ENCODE measurements at regions not wholly inside any gene's neighbourhood (a gene's known extent, or its start where the extent isn't known, plus 50 kb on each side); places are given as distances from the start of the nearest gene placed in this dataset.
A peak's percentile ranks its signal among the peaks of the same experiment; 100 is the strongest.

DNA sequence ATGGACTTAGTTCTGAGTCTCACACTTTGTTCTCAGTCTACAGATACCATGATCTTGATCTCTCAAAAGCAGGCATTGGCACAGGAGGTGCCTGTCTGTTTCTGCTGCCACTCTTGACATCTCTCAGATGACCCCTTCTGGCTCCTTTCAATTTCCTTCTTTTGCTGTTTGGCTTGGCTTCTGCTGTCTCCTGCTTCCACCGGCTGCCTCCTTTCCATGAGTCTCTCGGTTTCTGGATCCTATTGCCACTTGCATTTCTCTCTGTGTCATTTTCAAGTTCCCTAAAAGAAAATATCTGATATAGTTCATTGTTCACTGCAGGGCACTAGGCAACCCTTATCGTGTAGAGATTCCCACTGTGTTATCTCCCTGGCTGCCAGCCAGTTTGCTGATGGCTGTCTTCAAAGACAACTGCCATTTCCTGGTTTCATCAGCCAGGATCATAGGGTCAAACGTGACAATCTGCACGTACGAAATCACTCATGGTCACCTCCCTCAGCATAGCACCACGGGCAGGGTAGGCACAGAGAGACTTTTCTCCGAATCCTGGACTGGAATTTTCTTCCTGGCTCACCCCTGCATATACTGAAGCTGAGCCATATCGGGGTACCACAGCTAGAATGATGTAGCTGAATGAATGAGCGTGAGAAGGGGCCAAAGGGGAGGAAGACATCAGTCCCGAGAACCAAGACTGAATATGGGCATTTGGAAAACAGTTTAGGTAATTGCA is 144.6 kb upstream of the TMEM170B start:
- Mint-ChIP-seq H3K4me3 (no peak overlapping the region), H3K27ac (no peak overlapping the region), H3K4me1 (peaks cover 17% of the 10 kb centered on the region), H3K9me3 (peaks cover 7% of the 10 kb centered on the region), H3K27me3 (no peaks in the 10 kb centered on the region), H3K36me3 (no peaks in the 10 kb centered on the region)
- no peak for ATAC-seq

DNA sequence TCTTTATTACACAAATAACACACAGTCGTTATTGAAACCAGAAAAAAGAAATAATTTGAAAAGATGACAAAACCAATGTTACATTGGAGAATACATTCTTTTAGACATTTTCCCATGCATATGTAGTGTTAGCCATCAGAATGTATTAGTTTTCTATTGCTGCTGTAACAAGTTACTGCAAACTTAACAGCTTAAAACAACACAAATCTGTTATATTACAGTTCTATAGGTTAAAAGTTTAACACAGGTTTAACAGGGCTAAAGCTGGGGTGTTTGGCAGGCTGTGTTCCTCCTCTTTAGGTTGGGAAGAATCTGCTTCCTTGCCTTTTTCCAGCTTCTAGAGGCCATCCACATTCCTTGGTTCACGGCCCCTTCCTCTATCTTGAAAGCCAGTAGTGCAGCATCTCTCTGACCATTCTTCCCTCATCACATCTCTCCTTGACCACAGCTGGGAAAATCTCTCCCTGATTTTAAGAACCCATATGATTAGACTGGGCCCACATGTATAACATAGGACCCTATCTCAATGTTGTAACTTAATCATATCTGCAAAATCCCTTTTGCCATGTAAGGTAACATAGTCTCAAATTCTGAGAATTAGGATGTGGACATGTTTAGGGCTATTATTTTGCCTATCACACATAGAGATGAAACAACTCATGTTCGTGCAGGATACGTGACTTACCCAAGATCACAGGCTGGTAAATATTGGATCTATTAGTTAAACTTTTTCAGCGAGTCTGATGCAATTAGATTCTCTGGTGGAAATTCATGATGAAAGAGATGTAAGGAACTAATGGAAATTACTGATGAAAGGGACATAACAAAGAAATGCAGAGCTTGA is 145.4 kb upstream of the TMEM170B start:
- H3K36me3 Mint-ChIP-seq: no peaks in the 10 kb centered on the region
- no peak for ATAC-seq
- no peak overlapping the region for H3K4me3 Mint-ChIP-seq
- H3K9me3 Mint-ChIP-seq: peaks cover 7% of the 10 kb centered on the region
- no peaks in the 10 kb centered on the region for H3K27me3 Mint-ChIP-seq
- no peak overlapping the region for H3K27ac Mint-ChIP-seq
- peaks cover 12% of the 10 kb centered on the region for H3K4me1 Mint-ChIP-seq

DNA sequence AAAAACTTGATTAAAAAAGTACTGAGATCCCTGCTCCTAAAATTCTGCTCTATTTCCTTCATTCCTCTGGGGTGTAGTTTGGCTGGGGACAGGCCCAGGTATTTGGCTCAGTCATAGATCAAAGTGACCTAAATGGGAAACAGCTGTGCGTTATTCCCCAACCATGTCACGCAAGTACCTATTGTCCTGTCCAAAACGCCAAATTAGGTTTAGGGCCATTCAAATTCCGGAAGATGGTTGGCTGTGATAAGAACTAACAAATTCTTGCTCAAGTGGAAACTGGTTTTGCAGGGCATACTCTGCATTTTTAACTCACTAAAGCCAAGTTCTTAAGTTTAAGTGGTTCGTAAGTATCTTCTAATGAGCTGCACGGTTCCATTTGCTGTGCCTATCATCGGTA is 147.6 kb upstream of the TMEM170B start:
- Mint-ChIP-seq H3K36me3 (no peaks in the 10 kb centered on the region), H3K27ac (no peak overlapping the region), H3K4me3 (no peak overlapping the region), H3K27me3 (no peaks in the 10 kb centered on the region), H3K9me3 (peaks cover 3% of the 10 kb centered on the region), H3K4me1 (peaks cover 20% of the 10 kb centered on the region)
- ATAC-seq: no peak

DNA sequence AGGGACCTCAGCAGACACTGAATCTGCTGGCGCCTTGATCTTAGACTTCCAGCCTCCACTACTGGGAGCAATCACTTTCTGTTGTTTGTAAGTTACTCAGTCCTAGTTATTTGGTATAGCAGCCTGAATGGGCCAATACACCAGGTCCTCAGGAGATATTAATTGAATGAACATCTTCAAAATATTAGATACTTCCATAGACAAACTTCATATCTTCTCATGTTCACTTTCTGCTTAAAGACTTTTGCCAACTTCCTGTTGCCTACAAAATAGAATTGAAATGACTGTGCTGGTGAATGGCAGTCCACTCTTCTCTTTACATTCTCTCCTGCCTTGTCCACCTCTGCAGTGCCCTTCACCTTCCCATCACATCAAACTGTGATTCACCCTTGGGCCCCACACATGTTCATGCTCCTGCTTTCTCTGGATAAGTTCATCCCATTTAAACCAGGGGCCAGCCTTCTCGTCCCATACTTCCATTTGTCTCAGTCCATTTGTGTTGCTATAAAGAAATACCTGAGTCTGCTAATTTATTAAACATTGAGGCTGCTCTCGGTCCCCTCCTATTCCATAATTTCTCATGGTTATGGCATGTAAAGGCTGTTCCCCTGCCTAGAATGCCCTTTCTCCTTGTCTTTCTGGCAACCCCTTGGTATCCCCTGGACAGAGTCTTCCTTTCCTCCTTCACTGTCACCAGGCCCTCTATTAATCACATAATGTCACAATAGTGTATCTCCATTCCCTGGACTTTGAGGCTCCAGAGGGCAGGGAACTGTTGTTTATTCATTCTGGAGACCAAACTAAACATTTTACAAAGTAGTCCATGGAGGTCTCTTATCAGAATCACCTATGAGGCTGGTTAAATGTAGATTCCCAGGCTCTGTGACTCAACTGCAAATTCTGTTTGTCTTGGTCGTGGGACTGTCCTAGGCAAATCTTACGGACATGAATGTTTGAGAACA is 148.3 kb upstream of the TMEM170B start:
- no peak for ATAC-seq
- Mint-ChIP-seq H3K27ac (no peak overlapping the region), H3K4me1 (peaks cover 16% of the 10 kb centered on the region), H3K27me3 (no peaks in the 10 kb centered on the region), H3K4me3 (no peak overlapping the region), H3K36me3 (no peaks in the 10 kb centered on the region), H3K9me3 (peaks cover 3% of the 10 kb centered on the region)

DNA sequence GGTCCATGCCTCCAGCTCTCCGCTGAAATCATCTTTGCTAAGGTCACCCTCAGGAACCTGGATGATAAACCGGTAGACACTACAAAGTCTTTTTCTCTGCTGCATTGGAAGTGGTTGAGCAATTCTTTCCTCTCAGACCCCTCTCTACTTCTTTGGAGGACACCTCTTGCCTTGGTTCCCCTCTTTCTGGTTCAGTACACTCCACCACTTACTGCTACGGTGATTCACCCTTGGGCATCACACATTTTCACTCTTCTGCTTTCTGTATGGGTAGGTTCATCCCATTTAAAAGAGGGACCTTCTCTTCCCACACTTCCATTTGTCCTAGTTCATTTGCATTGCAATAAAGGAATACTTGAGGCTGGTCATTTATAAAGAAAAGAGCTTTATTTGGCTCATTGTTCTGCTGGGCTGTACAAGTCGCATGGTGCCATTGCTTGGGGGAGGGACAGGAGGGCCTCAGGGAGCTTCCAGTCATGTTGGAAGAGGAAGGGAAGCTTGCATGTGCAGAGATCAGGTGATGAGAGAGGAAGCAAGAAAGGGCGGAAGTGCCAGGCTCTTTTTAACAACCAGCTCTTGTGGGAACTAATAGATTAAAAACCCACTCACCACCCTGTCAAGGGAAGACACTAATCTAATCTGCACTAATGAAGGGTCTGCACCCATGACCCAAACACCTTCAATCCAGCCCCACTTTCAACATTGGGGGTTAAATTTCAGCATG is 149.7 kb upstream of the TMEM170B start:
- Mint-ChIP-seq H3K4me1 (peaks cover 9% of the 10 kb centered on the region), H3K27ac (no peak overlapping the region), H3K36me3 (no peaks in the 10 kb centered on the region), H3K4me3 (no peak overlapping the region), H3K27me3 (no peaks in the 10 kb centered on the region), H3K9me3 (peaks cover 3% of the 10 kb centered on the region)
- ATAC-seq: peak; percentile 84

DNA sequence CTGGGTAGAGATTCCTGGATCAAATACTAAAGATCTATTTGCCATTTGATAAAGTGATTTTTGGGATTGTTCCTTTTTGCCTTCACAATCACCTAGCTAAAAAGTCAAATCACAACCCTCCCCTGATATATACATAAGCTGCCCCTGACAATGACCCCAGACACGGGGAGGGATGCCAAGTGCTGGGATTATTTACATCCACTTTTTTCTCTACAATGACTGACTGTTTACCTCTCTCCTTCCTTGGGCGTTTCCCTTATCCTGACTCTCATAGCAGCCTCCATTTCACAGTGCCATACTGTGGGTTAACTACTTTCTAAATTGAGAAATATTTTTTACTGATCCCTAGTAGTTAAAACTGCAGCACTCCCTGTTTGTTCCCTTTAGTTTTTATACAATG is 150.8 kb upstream of the TMEM170B start:
- Mint-ChIP-seq H3K9me3 (no peaks in the 10 kb centered on the region), H3K36me3 (no peaks in the 10 kb centered on the region), H3K4me1 (peaks cover 20% of the 10 kb centered on the region), H3K4me3 (peak overlapping the region; percentile 5), H3K27me3 (no peaks in the 10 kb centered on the region), H3K27ac (no peak overlapping the region)
- ATAC-seq: no peak

DNA sequence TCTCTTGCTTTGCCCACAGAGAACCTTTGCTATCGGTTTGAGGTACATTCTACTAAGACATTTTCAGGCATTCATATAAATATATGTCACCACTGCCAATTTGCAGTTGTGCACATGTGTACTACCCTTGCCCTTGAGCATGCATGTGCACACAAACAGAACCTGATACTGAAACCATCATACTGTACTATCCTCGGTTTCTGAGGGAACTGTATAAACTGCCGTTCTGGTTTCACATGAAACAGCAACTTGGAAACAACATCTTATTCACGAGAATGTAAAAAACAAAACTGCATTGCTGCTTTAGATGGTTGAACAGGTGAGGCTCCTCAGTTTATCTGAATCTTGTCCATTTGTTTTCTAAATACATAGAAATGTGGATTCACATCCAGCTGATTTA is 151.2 kb upstream of the TMEM170B start:
- H3K27ac Mint-ChIP-seq: no peak overlapping the region
- no peaks in the 10 kb centered on the region for H3K27me3 Mint-ChIP-seq
- H3K9me3 Mint-ChIP-seq: no peaks in the 10 kb centered on the region
- peak; percentile 77 for ATAC-seq
- H3K36me3 Mint-ChIP-seq: no peaks in the 10 kb centered on the region
- peak overlapping the region; percentile 5 for H3K4me3 Mint-ChIP-seq
- H3K4me1 Mint-ChIP-seq: peaks cover 24% of the 10 kb centered on the region

DNA sequence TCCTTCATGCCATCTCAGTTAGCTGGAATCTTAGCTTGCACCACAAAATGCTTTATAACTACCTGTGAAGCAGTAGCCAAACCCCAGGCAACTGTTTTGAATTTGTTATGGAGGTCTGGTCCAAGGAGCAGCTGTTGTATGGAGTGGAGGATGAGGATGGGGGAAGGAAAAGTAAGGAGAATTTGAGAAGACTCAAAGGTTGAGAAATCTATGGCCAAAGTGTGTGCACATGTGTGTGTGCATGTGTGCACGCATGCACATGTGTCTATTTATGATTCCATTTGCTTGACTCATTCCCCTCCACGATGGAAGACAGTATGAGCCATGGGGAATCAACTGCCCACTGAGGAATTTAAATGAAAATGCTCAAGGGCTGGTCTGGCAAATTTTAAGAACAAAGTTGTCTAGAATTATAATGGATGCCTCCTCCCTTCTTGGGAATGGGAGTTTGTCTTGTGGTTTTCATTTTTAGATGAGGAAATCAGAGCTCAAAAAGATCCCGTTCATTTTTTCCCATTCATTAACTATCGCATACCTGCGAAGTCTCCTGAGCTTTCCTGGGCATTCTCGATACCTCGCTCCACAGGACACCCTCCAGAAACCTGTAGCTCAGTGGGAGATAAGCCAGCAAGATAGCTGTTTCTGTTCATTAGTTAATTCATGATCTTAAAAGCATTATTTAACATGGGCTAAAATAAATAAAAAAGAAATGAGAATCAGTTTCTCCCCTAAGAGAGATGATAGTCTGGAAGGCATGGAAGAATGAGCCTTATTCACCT is 152.3 kb upstream of the NEDD9 start:
- no peak for ATAC-seq
- no peaks in the 10 kb centered on the region for H3K9me3 Mint-ChIP-seq
- no peaks in the 10 kb centered on the region for H3K36me3 Mint-ChIP-seq
- H3K27me3 Mint-ChIP-seq: no peaks in the 10 kb centered on the region
- peaks cover 40% of the 10 kb centered on the region for H3K4me1 Mint-ChIP-seq
- peak overlapping the region; percentile 43 for H3K27ac Mint-ChIP-seq
- H3K4me3 Mint-ChIP-seq: no peak overlapping the region

DNA sequence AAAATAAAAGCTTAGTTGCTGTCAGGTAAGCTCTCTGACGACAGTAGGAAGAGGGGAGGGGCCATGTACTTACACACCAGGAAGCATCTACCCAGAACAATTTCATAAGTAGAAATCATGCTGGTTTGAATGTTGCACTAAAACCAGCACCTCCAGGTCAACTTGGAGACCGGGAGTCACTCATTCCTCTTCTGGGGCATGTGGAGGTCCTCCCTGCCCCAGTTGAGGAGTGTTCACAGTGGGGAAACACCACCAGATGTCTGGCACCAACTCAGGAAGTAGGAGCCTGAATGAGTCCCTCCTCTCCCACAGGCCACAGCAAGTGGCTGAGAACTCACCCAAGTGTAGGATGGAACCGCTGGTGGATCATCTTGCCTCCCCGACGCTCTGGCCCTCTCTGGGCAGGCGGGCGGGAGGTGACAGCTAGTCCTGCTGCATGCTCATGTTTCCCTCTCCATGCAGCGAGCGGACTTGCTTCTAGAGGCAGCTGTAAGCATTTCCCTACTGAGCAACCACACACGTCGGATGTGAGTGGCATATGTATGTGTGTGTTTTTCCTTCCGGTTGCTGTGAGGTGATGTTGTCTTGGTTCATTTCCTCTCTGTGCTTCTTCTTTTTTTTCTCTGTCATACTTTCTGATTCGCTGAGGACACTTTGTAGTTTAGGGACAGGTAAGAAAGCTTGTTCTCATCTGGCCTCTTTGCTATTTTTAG is 149.5 kb upstream of the NEDD9 start:
- Mint-ChIP-seq H3K9me3 (no peaks in the 10 kb centered on the region), H3K27me3 (no peaks in the 10 kb centered on the region), H3K4me1 (peaks cover 55% of the 10 kb centered on the region), H3K4me3 (peak overlapping the region; percentile 90), H3K36me3 (peaks cover 11% of the 10 kb centered on the region), H3K27ac (peak overlapping the region; percentile 93)
- peak; percentile 96 for ATAC-seq

DNA sequence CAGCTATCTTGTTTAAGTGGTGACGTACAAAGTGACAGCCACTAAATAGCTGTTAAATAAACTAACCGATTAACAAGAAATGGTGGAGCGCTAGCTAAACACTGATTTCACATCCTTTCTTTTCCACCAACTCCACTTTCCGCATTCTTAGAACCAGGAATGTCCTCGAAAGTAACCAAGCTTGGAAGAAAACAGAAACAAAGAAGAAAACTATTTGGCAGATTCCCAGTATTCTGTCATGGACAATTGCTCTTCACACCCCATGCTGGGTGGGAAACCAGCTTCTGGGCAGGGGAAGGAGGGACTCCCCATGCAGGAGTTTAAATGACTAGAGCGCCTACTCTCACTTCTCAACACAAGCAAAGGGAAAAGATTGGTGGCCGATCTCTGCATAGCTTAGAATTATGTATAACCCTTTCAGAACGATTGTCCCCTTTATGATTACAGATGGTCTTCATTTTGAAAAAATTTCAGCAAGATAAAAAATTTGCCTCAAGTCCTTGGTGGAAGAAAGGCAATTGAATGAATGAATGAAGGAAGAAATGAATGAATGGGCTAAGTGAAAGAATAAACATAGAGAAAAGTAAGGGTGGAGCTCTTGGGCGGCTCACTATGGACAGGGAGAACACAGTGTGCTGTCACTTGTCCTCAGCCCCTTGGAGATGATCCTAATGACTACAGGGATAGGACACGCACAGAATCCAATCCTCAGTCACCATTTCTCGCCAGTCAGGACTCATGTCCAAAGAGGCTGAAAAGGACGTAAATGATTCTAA is 148.7 kb upstream of the NEDD9 start:
- H3K27me3 Mint-ChIP-seq: no peaks in the 10 kb centered on the region
- peaks cover 63% of the 10 kb centered on the region for H3K4me1 Mint-ChIP-seq
- peak overlapping the region; percentile 93 for H3K27ac Mint-ChIP-seq
- H3K9me3 Mint-ChIP-seq: no peaks in the 10 kb centered on the region
- peak overlapping the region; percentile 90 for H3K4me3 Mint-ChIP-seq
- H3K36me3 Mint-ChIP-seq: peaks cover 14% of the 10 kb centered on the region
- no peak for ATAC-seq

DNA sequence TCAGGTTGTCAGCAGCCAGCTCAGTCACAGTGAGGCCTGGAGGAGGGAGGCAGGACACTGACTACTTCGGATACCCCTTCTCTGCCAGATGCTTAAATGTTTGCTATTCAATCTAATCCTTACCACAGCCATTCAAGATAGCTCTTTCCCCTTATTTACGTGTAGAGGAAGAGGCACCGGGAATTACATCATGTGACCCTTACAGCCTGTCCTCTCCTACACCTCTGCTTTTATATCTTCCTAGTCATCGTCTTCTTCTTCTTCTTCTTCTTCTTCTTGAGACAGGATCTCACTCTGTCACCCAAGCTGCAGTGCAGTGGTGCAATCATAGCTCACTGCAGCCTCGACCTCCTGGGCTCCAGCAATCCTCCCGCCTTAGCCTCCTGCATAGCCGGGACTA is 148.1 kb upstream of the NEDD9 start:
- H3K4me1 Mint-ChIP-seq: peaks cover 66% of the 10 kb centered on the region
- no peaks in the 10 kb centered on the region for H3K9me3 Mint-ChIP-seq
- H3K27me3 Mint-ChIP-seq: no peaks in the 10 kb centered on the region
- peak overlapping the region; percentile 93 for H3K27ac Mint-ChIP-seq
- H3K36me3 Mint-ChIP-seq: peaks cover 20% of the 10 kb centered on the region
- H3K4me3 Mint-ChIP-seq: peak overlapping the region; percentile 90
- no peak for ATAC-seq

DNA sequence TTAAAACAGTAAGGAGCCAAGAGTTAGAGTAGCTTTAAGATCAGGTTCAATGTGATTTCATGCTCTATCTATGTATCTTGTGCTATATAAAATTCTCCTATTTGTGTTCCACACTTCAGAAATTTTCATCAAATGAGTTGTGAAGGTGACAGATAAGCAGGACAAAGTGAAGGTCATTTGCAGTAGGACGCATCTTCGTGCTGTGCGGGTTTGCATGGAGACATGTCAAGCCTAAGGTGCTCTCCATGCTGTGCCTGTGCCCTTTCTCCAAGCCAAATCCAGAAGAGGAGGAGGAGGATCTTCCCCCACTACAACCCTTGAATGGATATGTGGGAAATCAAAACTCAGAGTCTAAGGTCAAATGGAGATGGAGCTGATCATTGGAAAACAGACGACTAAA is 147.3 kb upstream of the NEDD9 start:
- Mint-ChIP-seq H3K4me1 (peaks cover 67% of the 10 kb centered on the region), H3K9me3 (no peaks in the 10 kb centered on the region), H3K36me3 (peaks cover 22% of the 10 kb centered on the region), H3K27me3 (no peaks in the 10 kb centered on the region), H3K27ac (peak overlapping the region; percentile 93), H3K4me3 (peak overlapping the region; percentile 44)
- no peak for ATAC-seq

DNA sequence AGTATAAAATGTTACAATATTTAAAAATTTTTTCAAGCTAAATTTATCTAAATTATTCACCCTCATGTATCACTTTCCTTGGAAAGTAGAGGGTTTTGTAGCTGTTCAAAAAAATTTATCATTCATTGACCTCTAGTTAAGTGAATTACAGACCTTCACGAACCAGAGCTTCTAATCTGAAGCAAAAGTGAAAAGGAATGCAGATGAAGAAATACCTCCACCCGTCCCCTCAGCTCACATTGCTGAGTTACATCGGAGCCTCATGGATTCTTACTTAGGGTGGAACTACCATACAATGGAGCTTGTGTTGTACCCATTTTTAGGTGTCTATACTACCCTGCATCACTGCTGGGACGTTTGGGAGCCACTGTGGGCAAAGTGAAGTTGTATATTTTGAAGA is 146.2 kb upstream of the NEDD9 start:
- Mint-ChIP-seq H3K27ac (peak overlapping the region; percentile 28), H3K36me3 (peaks cover 27% of the 10 kb centered on the region), H3K4me3 (no peak overlapping the region), H3K27me3 (no peaks in the 10 kb centered on the region), H3K4me1 (peaks cover 79% of the 10 kb centered on the region), H3K9me3 (no peaks in the 10 kb centered on the region)
- no peak for ATAC-seq
